ENCODE measurements at regions not wholly inside any gene's neighbourhood (a gene's known extent, or its start where the extent isn't known, plus 50 kb on each side); places are given as distances from the start of the nearest gene placed in this dataset.
"Not testable (repeated sequence)": the region's sequence is repeated elsewhere in the genome, so short reads cannot be mapped to it uniquely, and the experiment has no call there.

- Histone ChIP-seq H3K9me3 (ENCODE audit: low read length) (no peaks in the 10 kb centered on the region), H3K27me3 (ENCODE audit: insufficient read depth, low read length, poor library complexity, severe bottlenecking) (no peaks in the 10 kb centered on the region), H3K27ac (ENCODE audit: low read depth, low read length) (no peak overlapping the region), H3K4me3 (ENCODE audit: low read length) (no peak overlapping the region), H3K4me1 (ENCODE audit: insufficient read depth, low read length) (no peaks in the 10 kb centered on the region), H3K36me3 (ENCODE audit: insufficient read depth, low read length) (no peaks in the 10 kb centered on the region)
- peaks cover 4 to 19% (median 12%) of the 10 kb centered on the region in 5 donors for H3K9me3 Mint-ChIP-seq
- DNase-seq, result no peak
- CTCF ChIA-PET, result no interaction called here
- H3K27me3 Mint-ChIP-seq, result no peaks in the 10 kb centered on the region
- POLR2A ChIA-PET, result no interaction called here
- H3K36me3 Mint-ChIP-seq, result no peaks in the 10 kb centered on the region
- H3K4me1 Mint-ChIP-seq, result no peaks in the 10 kb centered on the region
- no peak overlapping the region for H3K4me3 Mint-ChIP-seq
- H3K27ac Mint-ChIP-seq, result no peak overlapping the region
Measured at GRCh38 chr3:20573175-20573574, 387.2 kb upstream of the SGO1 start.

GRCh38 chr3:20572473-20572872 is 386.5 kb upstream of the SGO1 start:
- POLR2A ChIA-PET, result no interaction called here
- CTCF ChIA-PET, result no interaction called here

GRCh38 chr3:20569310-20569709 is 383.3 kb upstream of the SGO1 start:
- Histone ChIP-seq H3K4me3 (ENCODE audit: low read length) (no peak overlapping the region), H3K27ac (ENCODE audit: low read depth, low read length) (no peak overlapping the region), H3K27me3 (ENCODE audit: insufficient read depth, low read length, poor library complexity, severe bottlenecking) (no peaks in the 10 kb centered on the region), H3K9me3 (ENCODE audit: low read length) (no peaks in the 10 kb centered on the region), H3K36me3 (ENCODE audit: insufficient read depth, low read length) (no peaks in the 10 kb centered on the region), H3K4me1 (ENCODE audit: insufficient read depth, low read length) (no peaks in the 10 kb centered on the region)
- CTCF ChIA-PET, result no interaction called here
- no peaks in the 10 kb centered on the region for H3K4me1 Mint-ChIP-seq
- peaks cover 7 to 26% (median 21%) of the 10 kb centered on the region in 5 donors for H3K9me3 Mint-ChIP-seq
- H3K4me3 Mint-ChIP-seq, result no peak overlapping the region
- no peak for DNase-seq
- POLR2A ChIA-PET, result no interaction called here
- no peaks in the 10 kb centered on the region for H3K27me3 Mint-ChIP-seq
- no peak overlapping the region for H3K27ac Mint-ChIP-seq
- H3K36me3 Mint-ChIP-seq, result no peaks in the 10 kb centered on the region

More at GRCh38 chr3:20572473-20572872, 386.5 kb upstream of the SGO1 start:
- H3K36me3 Mint-ChIP-seq, result no peaks in the 10 kb centered on the region
- Histone ChIP-seq H3K9me3 (ENCODE audit: low read length) (no peaks in the 10 kb centered on the region), H3K27ac (ENCODE audit: low read depth, low read length) (no peak overlapping the region), H3K4me3 (ENCODE audit: low read length) (no peak overlapping the region), H3K36me3 (ENCODE audit: insufficient read depth, low read length) (no peaks in the 10 kb centered on the region), H3K27me3 (ENCODE audit: insufficient read depth, low read length, poor library complexity, severe bottlenecking) (no peaks in the 10 kb centered on the region), H3K4me1 (ENCODE audit: insufficient read depth, low read length) (no peaks in the 10 kb centered on the region)
- no peaks in the 10 kb centered on the region for H3K27me3 Mint-ChIP-seq
- H3K27ac Mint-ChIP-seq, result no peak overlapping the region
- H3K4me3 Mint-ChIP-seq, result no peak overlapping the region
- peaks cover 4 to 19% (median 14%) of the 10 kb centered on the region in 5 donors for H3K9me3 Mint-ChIP-seq
- no peak for DNase-seq
- H3K4me1 Mint-ChIP-seq, result no peaks in the 10 kb centered on the region

- ChIA-PET CTCF (no interaction called here), POLR2A (no interaction called here)
- H3K27me3 Mint-ChIP-seq, result no peaks in the 10 kb centered on the region
- no peak overlapping the region for H3K27ac Mint-ChIP-seq
- DNase-seq, result no peak
- H3K9me3 Mint-ChIP-seq, result peaks cover 3 to 30% (median 25%) of the 10 kb centered on the region in 5 donors
- no peaks in the 10 kb centered on the region for H3K4me1 Mint-ChIP-seq
- H3K4me1 ChIP-seq (ENCODE audit: insufficient read depth, low read length), result no peaks in the 10 kb centered on the region
- no peaks in the 10 kb centered on the region for H3K9me3 ChIP-seq (ENCODE audit: low read length)
- no peaks in the 10 kb centered on the region for H3K36me3 Mint-ChIP-seq
- H3K36me3 ChIP-seq (ENCODE audit: insufficient read depth, low read length), result no peaks in the 10 kb centered on the region
- H3K4me3 Mint-ChIP-seq, result no peak overlapping the region
- H3K27ac ChIP-seq (ENCODE audit: low read depth, low read length), result no peak overlapping the region
- H3K4me3 ChIP-seq (ENCODE audit: low read length), result no peak overlapping the region
- no peaks in the 10 kb centered on the region for H3K27me3 ChIP-seq (ENCODE audit: insufficient read depth, low read length, poor library complexity, severe bottlenecking)
Measured at GRCh38 chr3:20564966-20565365, 379.0 kb upstream of the SGO1 start.

- H3K4me3 ChIP-seq (ENCODE audit: low read length), result no peak overlapping the region
- no peaks in the 10 kb centered on the region for H3K36me3 Mint-ChIP-seq
- H3K27ac ChIP-seq (ENCODE audit: low read depth, low read length), result no peak overlapping the region
- H3K4me3 Mint-ChIP-seq, result no peak overlapping the region
- H3K27me3 Mint-ChIP-seq, result no peaks in the 10 kb centered on the region
- no peaks in the 10 kb centered on the region for H3K9me3 ChIP-seq (ENCODE audit: low read length)
- no peak for DNase-seq
- no peaks in the 10 kb centered on the region for H3K27me3 ChIP-seq (ENCODE audit: insufficient read depth, low read length, poor library complexity, severe bottlenecking)
- ChIA-PET CTCF (no interaction called here), POLR2A (no interaction called here)
- H3K36me3 ChIP-seq (ENCODE audit: insufficient read depth, low read length), result no peaks in the 10 kb centered on the region
- H3K4me1 Mint-ChIP-seq, result no peaks in the 10 kb centered on the region
- no peaks in the 10 kb centered on the region for H3K4me1 ChIP-seq (ENCODE audit: insufficient read depth, low read length)
- H3K9me3 Mint-ChIP-seq, result peaks cover 3 to 32% (median 24%) of the 10 kb centered on the region in 5 donors
- H3K27ac Mint-ChIP-seq, result no peak overlapping the region
Measured at GRCh38 chr3:20563985-20564384, 378.0 kb upstream of the SGO1 start.

- Histone ChIP-seq H3K4me3 (ENCODE audit: low read length) (no peak overlapping the region), H3K36me3 (ENCODE audit: insufficient read depth, low read length) (no peaks in the 10 kb centered on the region), H3K9me3 (ENCODE audit: low read length) (no peaks in the 10 kb centered on the region), H3K27me3 (ENCODE audit: insufficient read depth, low read length, poor library complexity, severe bottlenecking) (no peaks in the 10 kb centered on the region), H3K27ac (ENCODE audit: low read depth, low read length) (no peak overlapping the region), H3K4me1 (ENCODE audit: insufficient read depth, low read length) (no peaks in the 10 kb centered on the region)
- ChIA-PET POLR2A (no interaction called here), CTCF (no interaction called here)
- H3K27ac Mint-ChIP-seq, result no peak overlapping the region
- no peaks in the 10 kb centered on the region for H3K4me1 Mint-ChIP-seq
- H3K9me3 Mint-ChIP-seq, result peaks cover 3 to 32% (median 24%) of the 10 kb centered on the region in 5 donors
- H3K4me3 Mint-ChIP-seq, result no peak overlapping the region
- no peaks in the 10 kb centered on the region for H3K27me3 Mint-ChIP-seq
- H3K36me3 Mint-ChIP-seq, result no peaks in the 10 kb centered on the region
- no peak for DNase-seq
Measured at GRCh38 chr3:20563251-20563650, 377.2 kb upstream of the SGO1 start.

- POLR2A ChIA-PET, result no interaction called here
- H3K4me3 Mint-ChIP-seq, result no peak overlapping the region
Measured at GRCh38 chr3:20561166-20561565, 375.2 kb upstream of the SGO1 start.

GRCh38 chr3:20560446-20560845 is 374.4 kb upstream of the SGO1 start:
- CTCF ChIA-PET; H3K4me1 Mint-ChIP-seq; DNase-seq; H3K27me3 Mint-ChIP-seq; H3K36me3 ChIP-seq (ENCODE audit: insufficient read depth, low read length); H3K4me3 ChIP-seq (ENCODE audit: low read length); H3K27ac ChIP-seq (ENCODE audit: low read depth, low read length); H3K4me3 Mint-ChIP-seq; POLR2A ChIA-PET; H3K9me3 ChIP-seq (ENCODE audit: low read length); H3K27ac Mint-ChIP-seq; H3K4me1 ChIP-seq (ENCODE audit: insufficient read depth, low read length); H3K36me3 Mint-ChIP-seq; H3K27me3 ChIP-seq (ENCODE audit: insufficient read depth, low read length, poor library complexity, severe bottlenecking): not testable (repeated sequence)
- H3K9me3 Mint-ChIP-seq, result peaks cover 3 to 29% (median 23%) of the 10 kb centered on the region in 5 donors

More at GRCh38 chr3:20561166-20561565, 375.2 kb upstream of the SGO1 start:
- H3K36me3 Mint-ChIP-seq, result no peaks in the 10 kb centered on the region
- no peak overlapping the region for H3K27ac Mint-ChIP-seq
- peaks cover 3 to 27% (median 23%) of the 10 kb centered on the region in 5 donors for H3K9me3 Mint-ChIP-seq
- Histone ChIP-seq H3K4me1 (ENCODE audit: insufficient read depth, low read length) (no peaks in the 10 kb centered on the region), H3K27me3 (ENCODE audit: insufficient read depth, low read length, poor library complexity, severe bottlenecking) (no peaks in the 10 kb centered on the region), H3K27ac (ENCODE audit: low read depth, low read length) (no peak overlapping the region), H3K9me3 (ENCODE audit: low read length) (no peaks in the 10 kb centered on the region), H3K36me3 (ENCODE audit: insufficient read depth, low read length) (no peaks in the 10 kb centered on the region), H3K4me3 (ENCODE audit: low read length) (no peak overlapping the region)
- CTCF ChIA-PET, result no interaction called here
- DNase-seq, result no peak
- H3K4me1 Mint-ChIP-seq, result no peaks in the 10 kb centered on the region
- no peaks in the 10 kb centered on the region for H3K27me3 Mint-ChIP-seq

GRCh38 chr3:20558161-20558560 is 372.2 kb upstream of the SGO1 start:
- DNase-seq, result no peak

More at GRCh38 chr3:20558161-20558560, 372.2 kb upstream of the SGO1 start:
- H3K36me3 Mint-ChIP-seq, result no peaks in the 10 kb centered on the region
- Histone ChIP-seq H3K4me3 (ENCODE audit: low read length) (no peak overlapping the region), H3K36me3 (ENCODE audit: insufficient read depth, low read length) (no peaks in the 10 kb centered on the region), H3K9me3 (ENCODE audit: low read length) (no peaks in the 10 kb centered on the region), H3K27me3 (ENCODE audit: insufficient read depth, low read length, poor library complexity, severe bottlenecking) (no peaks in the 10 kb centered on the region), H3K4me1 (ENCODE audit: insufficient read depth, low read length) (no peaks in the 10 kb centered on the region), H3K27ac (ENCODE audit: low read depth, low read length) (no peak overlapping the region)
- no peaks in the 10 kb centered on the region for H3K27me3 Mint-ChIP-seq
- H3K9me3 Mint-ChIP-seq, result peaks cover 0 to 27% (median 21%) of the 10 kb centered on the region in 5 donors
- H3K4me3 Mint-ChIP-seq, result no peak overlapping the region
- CTCF ChIA-PET, result no interaction called here
- POLR2A ChIA-PET, result no interaction called here
- H3K4me1 Mint-ChIP-seq, result no peaks in the 10 kb centered on the region
- H3K27ac Mint-ChIP-seq, result no peak overlapping the region
